Pancreas (tissue), 10 donors: ENCODE measurements at regions not wholly inside any gene's neighbourhood (a gene's known extent, or its start where the extent isn't known, plus 50 kb on each side); places are given as distances from the start of the nearest gene placed in this dataset.

Experiments used
- ATAC-seq, 4 donors: fragments of 200-7000 bp; cut with Tn5 transposase; one replicate each; pipeline versions ENCODE4 v1.8.0 to v1.9.1; 2020; ENCODE audit warnings: mild to moderate bottlenecking in 4 of 4, moderate library complexity in 4 of 4
- DNase-seq, 6 donors: peaks; one replicate each; pipeline ENCODE4 v3.0.0-alpha.2; 2020
- FAIRE-seq: peaks from 2 replicates; lab custom pipeline; 2012; peaks lifted over from hg19 to GRCh38; lab: Jason Lieb, UNC
- H3K27ac ChIP-seq, 4 donors: fragments of 200-600 bp; sonication (generic); 1 replicate in 3 of 4; 2 replicates in 1 of 4; pipeline versions ENCODE4 v1.5.0 to v1.8.0; 2020
- H3K27me3 ChIP-seq, 4 donors: fragments of 200-600 bp; one replicate each; pipeline ENCODE4 v1.8.0; 2021
- H3K36me3 ChIP-seq, 3 donors: fragments of 200-600 bp; sonication (generic) in 1 of 3; one replicate each; pipeline versions ENCODE4 v1.5.0 to v1.8.0; 2020 to 2021
- H3K4me1 ChIP-seq, 3 donors: fragments of 200-600 bp; one replicate each; pipeline ENCODE4 v1.8.0; 2021
- H3K4me3 ChIP-seq, 4 donors: fragments of 200-600 bp; sonication (generic) in 2 of 4; one replicate each; pipeline versions ENCODE4 v1.5.0 to v1.8.0; 2020 to 2021
- H3K9me3 ChIP-seq, 4 donors: fragments of 200-600 bp; one replicate each; pipeline ENCODE4 v1.8.0; 2021
- CTCF ChIP-seq, 4 donors: fragments of 200-600 bp; sonication (generic) in 3 of 4; IDR thresholded peaks; one replicate each; pipeline versions ENCODE4 v1.5.0 to v1.8.0; 2021; ENCODE audit warnings: antibody characterized with exemption in 4 of 4
- WGBS, 2 donors: extraction: QIAGEN DNeasy Blood & Tissue Kit; methylation state at CpG; one replicate each; pipeline ENCODE4 v1.1.7; 2013; 5-methylcytosine and 5-hydroxymethylcytosine counted together
- intact Hi-C, 3 donors: fragments of 100-400 bp; cut with DNase I; formaldehyde crosslinking; loops; one replicate each; pipeline versions ENCODE4 v1.11.1 to v1.14.2; 2022
- donor health status: healthy with polysubstance abuse.
- donor health status: DM: no; HTN: no; CAD: no; lungs with moderate emphysema.
- donor health status: DM: no; HTN: no; CAD: no.
- donor health status: control.
- donor health status: control.
- donor health status: Bipolar disorder and iron deficiency.
- donor health status: DM: yes; HTN: yes; CAD: no.
- donor health status: DM: no; HTN: no; CAD: no.
- donor health status: DM: no; HTN: no; CAD: no.
- donor health status: DM: yes; HTN: yes; CAD: no.

- intact Hi-C loops, result no loop called here
- H3K4me1 ChIP-seq, result no peaks in the 10 kb centered on the region
- no peak overlapping the region for H3K27ac ChIP-seq
- DNase-seq (no peak), FAIRE-seq (no peak), ATAC-seq (no peak)
- no peaks in the 10 kb centered on the region for H3K27me3 ChIP-seq
- H3K9me3 ChIP-seq, result no peaks in the 10 kb centered on the region
- WGBS, 2 donors, result 81 to 88% methylated on average over 4 of the region's 4 CpGs
- TF ChIP-seq CTCF (IDR thresholded peaks at IDR 0.05), result no peak
- no peaks in the 10 kb centered on the region for H3K36me3 ChIP-seq
- H3K4me3 ChIP-seq, result no peak overlapping the region
Observed at GRCh38 chr7:16144361-16144760, 277.0 kb downstream of the CRPPA start.

GRCh38 chr7:16137944-16138343 lies 283.4 kb downstream of the CRPPA start:
- no peak for FAIRE-seq
- intact Hi-C loops, result no loop called here
- no peak for TF ChIP-seq CTCF (IDR thresholded peaks at IDR 0.05)
- no peak for ATAC-seq
- Histone ChIP-seq H3K36me3 (no peaks in the 10 kb centered on the region), H3K4me1 (no peaks in the 10 kb centered on the region), H3K27ac (no peak overlapping the region), H3K4me3 (no peak overlapping the region), H3K27me3 (no peaks in the 10 kb centered on the region), H3K9me3 (no peaks in the 10 kb centered on the region)
- WGBS, 2 donors, result 75 to 80% methylated on average over 2 of the region's 2 CpGs
- DNase-seq, result no peak

GRCh38 chr7:16136896-16137295 lies 284.4 kb downstream of the CRPPA start:
- H3K9me3 ChIP-seq, result no peaks in the 10 kb centered on the region
- DNase-seq (no peak), ATAC-seq (no peak), FAIRE-seq (no peak)
- 78 to 79% methylated on average over 2 of the region's 2 CpGs for WGBS, 2 donors
- H3K27me3 ChIP-seq, result no peaks in the 10 kb centered on the region
- no peak overlapping the region for H3K4me3 ChIP-seq
- no peak for TF ChIP-seq CTCF (IDR thresholded peaks at IDR 0.05)
- no peak overlapping the region for H3K27ac ChIP-seq
- no peaks in the 10 kb centered on the region for H3K36me3 ChIP-seq
- intact Hi-C loops, result no loop called here
- H3K4me1 ChIP-seq, result no peaks in the 10 kb centered on the region

- Histone ChIP-seq H3K9me3 (no peaks in the 10 kb centered on the region), H3K27ac (no peak overlapping the region), H3K4me3 (no peak overlapping the region), H3K27me3 (no peaks in the 10 kb centered on the region), H3K4me1 (no peaks in the 10 kb centered on the region), H3K36me3 (no peaks in the 10 kb centered on the region)
- DNase-seq, result no peak
- no peak for ATAC-seq
- intact Hi-C loops, result no loop called here
- FAIRE-seq, result no peak
- no peak for TF ChIP-seq CTCF (IDR thresholded peaks at IDR 0.05)
Observed at GRCh38 chr7:16135658-16136057, 285.7 kb downstream of the CRPPA start.

- H3K27me3 ChIP-seq, result no peaks in the 10 kb centered on the region
- H3K4me1 ChIP-seq, result no peaks in the 10 kb centered on the region
- FAIRE-seq, result no peak
- 68 to 74% methylated on average over 1 of the region's 1 CpG for WGBS, 2 donors
- TF ChIP-seq CTCF (IDR thresholded peaks at IDR 0.05), result no peak
- no peak overlapping the region for H3K4me3 ChIP-seq
- H3K36me3 ChIP-seq, result no peaks in the 10 kb centered on the region
- no peak for ATAC-seq
- peak overlapping the region in 1 of 4 donors; percentile 6 for H3K27ac ChIP-seq
- intact Hi-C loops, result no loop called here
- H3K9me3 ChIP-seq, result no peaks in the 10 kb centered on the region
- no peak for DNase-seq
Observed at GRCh38 chr7:16130111-16131110, 290.9 kb downstream of the CRPPA start.
